ENCODE measurements at regions not wholly inside any gene's neighbourhood (a gene's known extent, or its start where the extent isn't known, plus 50 kb on each side); places are given as distances from the start of the nearest gene placed in this dataset.
"Not testable (repeated sequence)": the region's sequence is repeated elsewhere in the genome, so short reads cannot be mapped to it uniquely, and the experiment has no call there.

DNA sequence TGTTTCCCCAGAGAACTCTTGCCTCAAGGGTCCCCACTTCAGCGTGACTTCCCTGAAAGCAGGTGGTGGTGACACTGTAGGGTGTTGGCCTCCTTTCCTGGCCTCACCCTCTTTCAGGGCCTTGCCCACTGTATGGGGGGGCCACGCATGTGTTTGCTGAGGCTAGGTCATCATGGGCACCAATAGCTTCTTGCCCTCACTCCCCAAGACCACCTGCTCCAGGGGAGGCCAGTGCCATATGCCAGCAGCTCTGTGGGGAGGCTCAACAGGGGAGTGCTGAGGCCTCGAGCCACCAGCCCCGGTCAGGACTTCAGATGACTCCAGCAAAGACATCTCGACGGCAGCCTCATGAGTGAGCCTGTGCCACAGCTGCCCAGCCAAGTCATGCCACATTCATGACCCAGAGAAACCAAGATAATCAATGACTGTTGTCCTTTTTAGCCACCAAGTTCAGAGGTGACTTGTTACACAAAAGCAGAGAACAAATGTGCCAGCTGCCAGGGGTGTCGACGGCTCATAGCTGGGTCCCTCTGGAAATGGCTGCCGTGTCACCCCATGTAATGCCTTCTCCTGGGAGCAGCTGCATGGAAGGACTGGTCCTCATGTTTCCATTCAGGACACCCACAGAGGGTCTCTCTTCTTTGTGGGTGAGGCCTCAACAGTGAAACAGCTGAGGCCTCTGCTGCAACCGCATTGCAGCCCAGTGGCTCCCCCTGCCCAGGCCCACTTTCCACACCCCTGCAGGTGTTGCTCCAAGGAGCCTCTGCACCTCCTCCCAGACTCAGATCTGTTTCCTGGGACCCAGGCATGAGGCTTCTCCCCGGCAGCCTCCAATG is 162.2 kb downstream of the LAT start:
- not testable (repeated sequence) for DNase-seq (ENCODE audit: low spot score)

GRCh38 chr16:29146266-29146665 is 161.4 kb downstream of the LAT start:
- DNase-seq (ENCODE audit: low spot score): no peak

DNA sequence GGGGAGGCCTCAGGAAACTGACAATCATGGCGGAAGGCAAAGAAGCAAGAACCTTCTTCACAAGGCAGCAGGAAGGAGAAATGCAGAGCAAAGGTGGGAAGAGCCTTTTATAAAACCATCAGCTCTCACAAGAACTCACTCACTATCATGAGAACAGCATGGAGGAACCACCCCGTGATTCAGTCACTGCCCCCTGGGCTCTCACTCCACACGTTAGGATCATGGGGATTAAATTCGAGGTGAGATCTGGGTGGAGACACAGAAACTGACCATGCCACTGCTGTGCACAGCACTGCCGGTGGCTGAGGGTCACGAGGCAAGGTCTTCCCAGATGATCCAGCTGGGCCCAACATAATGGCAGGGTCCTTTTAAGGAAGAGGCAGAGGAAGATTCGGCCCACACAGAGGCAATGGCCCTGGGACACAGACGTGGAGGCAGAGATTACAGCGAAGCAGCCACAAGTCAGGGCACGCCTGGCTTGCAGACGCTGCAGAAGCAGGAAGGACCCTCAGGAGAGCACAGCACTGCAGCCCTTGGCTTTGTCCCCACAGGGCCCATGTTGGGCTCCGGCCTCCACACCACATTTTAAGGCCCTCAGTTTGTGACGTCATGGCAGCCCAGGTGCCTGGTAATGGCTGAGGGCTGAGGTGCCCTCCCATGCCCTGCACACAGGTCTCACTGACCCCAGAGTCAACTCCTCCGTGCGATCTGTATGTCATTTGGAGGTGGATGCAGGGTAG is 160.8 kb downstream of the LAT start:
- not testable (repeated sequence) for DNase-seq (ENCODE audit: low spot score)

DNA sequence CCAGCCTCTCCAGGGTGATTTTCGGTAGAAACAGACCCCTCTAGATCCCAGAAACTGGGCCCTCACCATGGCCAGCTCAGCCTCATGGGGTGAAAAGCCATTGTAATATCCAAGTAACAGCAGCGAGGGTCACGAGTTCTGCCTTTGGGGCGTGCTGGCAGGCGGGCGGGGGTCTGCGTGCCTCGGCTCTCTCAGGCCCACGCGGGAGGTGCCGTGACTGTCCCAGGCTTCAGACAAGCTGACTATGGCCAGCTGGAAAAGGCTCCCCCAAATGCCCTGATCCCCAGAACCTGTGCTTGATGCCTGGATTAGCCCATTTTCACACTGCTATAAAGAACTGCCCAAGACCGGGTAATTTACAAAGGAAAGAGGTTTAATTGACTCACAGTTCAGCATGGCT is 160.2 kb downstream of the LAT start:
- not testable (repeated sequence) for DNase-seq (ENCODE audit: low spot score)

DNA sequence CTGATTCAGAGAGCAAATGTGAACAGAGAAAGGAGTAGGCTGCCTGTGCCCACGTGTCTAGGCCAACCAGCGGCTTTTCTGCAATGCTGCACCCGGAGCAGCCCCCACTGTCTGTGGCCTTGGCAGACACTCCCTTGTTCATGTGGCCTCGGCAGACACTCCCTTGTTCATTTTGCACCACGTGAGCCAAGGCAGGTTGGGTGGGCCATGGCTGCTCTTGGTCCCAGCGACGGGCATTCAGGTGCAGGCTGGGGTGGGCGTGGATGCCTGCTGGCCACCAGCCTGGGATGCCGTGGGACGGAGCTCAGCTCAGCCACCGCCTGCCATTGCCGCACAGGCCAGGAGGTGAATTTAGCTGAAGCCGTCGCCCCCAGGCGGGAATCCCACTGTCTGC is 159.8 kb downstream of the LAT start:
- not testable (repeated sequence) for DNase-seq (ENCODE audit: low spot score)

DNA sequence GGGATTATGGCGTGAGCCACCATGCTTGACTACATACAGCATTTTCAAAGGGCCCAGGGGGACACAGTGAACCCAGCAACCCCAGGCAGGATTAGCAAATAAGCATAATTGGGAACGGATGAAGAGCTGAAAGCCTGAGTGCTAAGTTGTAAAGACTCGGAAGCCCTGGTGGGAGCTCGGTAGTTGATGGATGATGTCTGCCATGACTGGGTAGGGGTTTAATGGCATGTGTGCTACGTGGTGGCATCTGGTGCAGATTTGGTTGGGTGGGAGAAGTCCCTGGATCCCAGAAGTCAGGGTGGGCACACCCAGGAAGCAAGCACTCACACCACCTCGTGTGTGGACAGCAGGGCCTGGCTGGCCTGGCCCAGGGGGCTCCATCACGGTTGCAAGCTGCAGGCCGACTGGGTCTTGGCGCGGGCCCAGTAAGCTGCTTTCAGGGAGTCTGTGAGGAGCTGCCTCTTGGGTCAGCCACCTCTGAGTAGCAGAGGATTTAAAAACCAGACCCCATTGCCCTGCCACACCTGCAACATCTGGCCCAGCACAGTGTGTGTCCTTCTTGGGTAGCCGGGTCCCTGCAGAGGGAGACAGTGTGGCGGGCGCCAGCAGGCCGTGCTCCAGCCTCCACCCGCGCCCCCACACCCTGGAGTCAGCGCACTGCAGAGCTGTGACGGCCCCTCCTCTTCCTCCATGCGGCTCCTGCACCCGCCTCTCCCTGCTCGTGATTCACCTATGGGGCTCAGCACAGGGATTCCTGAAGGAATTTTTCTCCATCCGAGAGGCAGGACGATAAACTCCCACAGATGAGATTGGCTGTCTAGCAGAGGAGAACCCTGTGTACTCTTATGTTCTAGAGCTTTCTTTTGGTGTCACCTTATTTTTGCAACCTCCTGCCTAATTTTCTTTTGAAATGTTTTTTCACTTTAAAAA is 159.2 kb downstream of the LAT start:
- not testable (repeated sequence) for DNase-seq (ENCODE audit: low spot score)

DNA sequence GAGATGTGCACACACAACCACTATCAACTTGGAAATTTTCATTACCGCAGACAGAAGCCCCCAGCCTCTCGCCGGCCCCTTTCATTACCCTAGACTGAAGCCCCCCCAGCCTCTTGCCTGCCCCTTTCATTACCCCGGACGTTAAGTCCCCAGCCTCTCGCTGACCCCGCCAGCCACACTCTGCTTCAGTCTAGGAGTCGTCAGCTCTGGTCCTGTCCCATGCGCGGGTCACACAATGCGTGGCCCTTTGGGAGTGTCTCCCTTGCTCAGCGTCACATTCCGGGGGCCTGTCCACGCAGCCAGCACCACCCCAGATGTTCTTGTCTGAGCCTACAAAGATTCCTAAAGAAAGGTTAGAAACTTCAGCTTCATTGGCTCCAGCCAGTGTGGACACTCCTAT is 157.7 kb downstream of the LAT start:
- not testable (repeated sequence) for DNase-seq (ENCODE audit: low spot score)

DNA sequence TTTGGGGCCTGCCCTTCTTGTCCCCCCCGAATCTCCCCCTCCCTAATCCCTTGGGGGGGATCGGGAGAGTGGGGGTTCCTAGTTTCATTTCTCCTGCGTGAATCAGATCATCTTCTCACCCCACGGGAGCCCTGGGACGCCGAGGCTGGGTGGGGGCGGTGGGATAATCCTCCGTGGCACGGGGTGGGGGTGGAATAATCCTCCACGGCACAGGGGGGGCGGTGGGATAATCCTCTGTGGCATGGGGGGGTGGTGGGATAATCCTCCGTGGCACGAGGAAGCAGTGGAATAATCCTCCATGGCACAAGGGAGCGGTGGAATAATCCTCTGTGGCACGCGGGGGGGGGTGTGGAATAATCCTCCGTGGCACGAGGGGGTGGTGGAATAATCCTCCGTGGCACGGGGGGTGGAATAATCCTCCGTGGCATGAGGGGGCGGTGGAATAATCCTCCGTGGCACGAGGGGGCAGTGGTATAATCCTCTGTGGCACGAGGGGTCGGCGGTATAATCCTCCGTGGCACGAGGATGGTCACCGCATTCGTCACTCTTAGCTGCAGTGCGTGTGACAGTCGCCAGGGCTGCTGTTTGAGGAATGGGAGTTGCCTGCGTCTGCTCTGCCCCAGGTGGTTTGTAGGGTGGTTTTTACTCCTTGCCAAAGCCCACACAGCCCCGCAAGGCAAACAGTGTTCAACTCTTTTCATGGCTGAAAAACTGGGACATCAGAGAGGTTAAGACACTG is 156.9 kb downstream of the LAT start:
- no peak for DNase-seq (ENCODE audit: low spot score)

DNA sequence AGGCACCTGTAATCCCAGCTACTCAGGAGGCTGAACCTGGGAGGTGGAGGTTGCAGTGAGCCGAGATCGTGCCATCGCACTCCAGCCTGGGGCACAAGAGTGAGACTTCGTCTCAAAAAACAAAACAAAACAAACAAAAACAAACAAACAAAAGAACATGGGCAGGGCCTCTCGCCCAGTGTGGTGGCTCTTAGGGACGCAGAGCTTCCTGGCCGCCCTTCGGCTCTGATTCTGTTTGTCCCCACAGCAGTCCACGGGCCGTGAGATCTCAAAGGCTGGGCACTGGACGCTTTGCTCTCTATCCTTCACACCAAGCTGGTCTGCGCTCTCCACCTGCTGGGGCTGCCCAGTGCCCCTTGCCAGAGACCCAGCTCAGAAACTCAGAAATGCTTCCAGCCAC is 156.3 kb downstream of the LAT start:
- DNase-seq (ENCODE audit: low spot score): not testable (repeated sequence)

GRCh38 chr16:29139901-29140855 is 155.3 kb downstream of the LAT start:
- DNase-seq (ENCODE audit: low spot score): not testable (repeated sequence)

GRCh38 chr16:29139261-29139802 is 154.5 kb downstream of the LAT start:
- DNase-seq (ENCODE audit: low spot score): no peak

DNA sequence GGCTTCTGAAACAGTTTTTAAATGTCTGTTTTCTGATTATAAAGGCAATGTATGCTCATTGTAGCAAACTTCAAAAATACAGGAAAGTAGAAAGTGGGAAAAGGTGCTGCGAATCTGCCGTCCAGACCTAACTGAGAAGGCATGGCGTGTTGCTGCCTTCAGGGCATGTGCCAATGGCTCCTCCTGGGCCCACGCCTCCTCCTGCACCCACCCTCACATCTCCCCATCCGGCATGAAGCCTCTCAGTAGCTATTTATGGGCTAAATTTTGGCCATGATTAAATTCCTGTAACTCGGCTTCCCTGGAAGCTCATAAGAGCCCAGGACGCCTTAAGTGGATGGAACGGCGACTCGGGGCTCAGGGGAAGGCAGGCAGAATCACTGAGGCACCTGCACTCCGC is 153.8 kb downstream of the LAT start:
- DNase-seq (ENCODE audit: low spot score): not testable (repeated sequence)

DNA sequence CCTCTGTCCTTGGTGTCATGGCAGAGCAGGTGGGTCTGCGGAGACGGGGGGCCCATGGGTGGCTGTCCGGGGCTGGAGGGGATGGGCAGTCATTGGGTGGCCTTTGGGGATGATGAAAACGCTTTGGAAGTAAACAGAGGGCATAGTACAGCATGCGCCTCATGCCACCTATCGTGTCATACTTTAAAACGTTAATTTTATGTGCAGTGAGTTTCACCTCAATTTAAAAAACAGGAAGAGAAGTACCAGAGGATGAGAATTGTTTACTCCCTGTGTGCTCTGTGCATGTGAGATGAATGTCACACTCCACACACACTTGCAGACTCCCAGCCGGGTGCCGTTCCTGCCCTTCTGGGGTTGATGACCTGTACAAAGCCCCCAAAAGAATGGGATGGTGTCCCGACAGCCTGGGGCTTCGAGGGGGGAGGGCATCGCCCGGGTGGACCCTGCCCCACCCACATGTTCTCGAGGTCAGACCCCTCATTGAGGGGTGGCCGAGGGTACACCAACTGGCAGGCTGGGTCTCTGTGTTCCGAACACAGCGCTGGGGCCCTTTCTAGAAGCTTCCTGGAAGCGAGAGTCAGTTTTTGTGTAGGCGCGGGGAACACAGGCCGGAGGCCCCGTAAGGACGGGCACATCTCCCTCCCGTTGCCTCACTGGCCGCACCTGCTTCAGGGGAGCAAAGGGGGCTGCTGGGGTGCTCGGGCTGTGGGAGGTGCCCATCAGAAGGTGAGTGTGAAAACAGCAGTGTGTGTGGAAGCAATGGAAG is 153.2 kb downstream of the LAT start:
- DNase-seq (ENCODE audit: low spot score): not testable (repeated sequence)

DNA sequence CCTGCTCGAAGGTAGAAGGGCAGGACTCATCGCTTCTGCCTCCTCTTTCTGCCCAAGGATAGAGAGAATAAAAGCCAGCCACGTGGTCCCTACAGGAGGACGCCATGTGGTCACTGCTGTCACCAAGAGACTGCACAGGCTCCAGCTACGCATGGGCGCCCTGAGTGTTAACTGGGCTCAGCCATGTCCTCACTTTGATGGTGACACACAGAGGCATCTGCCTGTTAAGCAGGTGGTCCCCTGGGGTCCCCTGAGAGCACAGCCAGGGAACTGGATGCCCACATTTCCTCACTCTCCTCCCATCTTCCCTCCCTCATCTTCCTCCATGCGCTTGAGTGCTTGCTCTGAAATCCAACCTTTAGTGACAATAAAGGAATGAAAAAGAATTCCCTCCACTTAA is 152.6 kb downstream of the LAT start:
- not testable (repeated sequence) for DNase-seq (ENCODE audit: low spot score)

- DNase-seq (ENCODE audit: low spot score): not testable (repeated sequence)
Measured at GRCh38 chr16:29136916-29137315, 152.1 kb downstream of the LAT start.

DNA sequence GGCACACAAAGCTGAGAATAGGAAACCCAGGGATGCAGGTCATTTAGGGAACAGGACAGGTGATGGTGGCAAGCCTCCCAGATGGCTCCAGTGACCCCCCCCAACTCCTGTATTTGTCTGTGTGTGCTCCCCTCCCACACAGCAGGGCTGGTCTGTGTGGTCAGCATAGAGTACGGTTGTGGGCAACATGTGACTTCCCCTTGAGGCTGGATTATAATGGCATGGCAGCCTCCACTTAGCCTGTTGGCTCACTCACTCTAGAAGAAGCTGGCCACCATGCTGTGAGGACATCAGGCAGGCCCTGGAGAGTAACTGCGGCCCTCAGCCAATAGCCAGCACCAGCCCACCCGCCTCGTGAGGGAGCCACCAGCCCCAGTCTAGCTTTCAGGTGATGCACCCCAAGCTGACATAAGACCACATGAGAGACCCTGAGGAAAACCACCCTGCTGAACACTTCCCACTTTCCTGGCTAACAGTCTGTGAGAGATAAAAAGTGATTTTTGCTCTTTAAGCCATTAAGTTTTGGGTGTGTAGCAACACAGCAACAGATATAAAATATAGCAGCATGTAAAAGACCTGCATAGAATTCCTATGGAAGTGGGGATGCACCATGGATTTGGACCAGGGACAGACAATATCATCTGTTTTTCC is 151.3 kb downstream of the LAT start:
- not testable (repeated sequence) for DNase-seq (ENCODE audit: low spot score)

DNA sequence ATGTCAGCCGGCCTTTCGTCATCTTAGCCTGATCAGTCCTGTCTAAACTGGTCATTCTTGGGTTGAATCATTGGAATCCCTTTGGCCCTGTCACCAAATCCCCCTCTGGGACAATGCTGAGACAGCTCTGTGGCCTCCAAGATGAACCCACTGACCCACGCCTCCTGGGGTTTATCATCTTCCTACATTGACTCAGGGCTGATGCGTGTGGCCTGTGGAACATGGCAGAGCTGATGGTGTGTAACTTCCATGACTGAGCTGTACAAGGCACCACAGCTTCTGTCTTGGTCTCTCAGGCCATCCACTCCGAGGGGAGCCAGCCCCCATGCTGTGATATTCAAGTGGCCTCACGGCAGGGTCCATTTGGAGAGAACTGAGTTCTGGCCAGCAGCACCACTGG is 150.2 kb downstream of the LAT start:
- not testable (repeated sequence) for DNase-seq (ENCODE audit: low spot score)

GRCh38 chr16:29133681-29134430 is 149.0 kb downstream of the LAT start:
- DNase-seq (ENCODE audit: low spot score): not testable (repeated sequence)
